Smooth muscle cell (in vitro differentiated cells): ENCODE measurements at regions not wholly inside any gene's neighbourhood (a gene's known extent, or its start where the extent isn't known, plus 50 kb on each side); places are given as distances from the start of the nearest gene placed in this dataset.

ENCODE experiments used
- DNase-seq: peaks from one replicate; lab custom pipeline; 2025; ENCODE audit not compliant: unreplicated experiment; lab: John Stamatoyannopoulos, UW
- H2AFZ ChIP-seq: fragments of 200-600 bp; sonication (generic); 2 replicates; pipeline ENCODE4 v1.6.0; 2016; ENCODE audit warnings: antibody characterized with exemption, low read depth, mild to moderate bottlenecking
- H3F3A ChIP-seq: fragments of 200-600 bp; sonication (generic); 2 replicates; pipeline ENCODE4 v1.6.0; 2017; ENCODE audit warnings: antibody characterized with exemption, low read depth
- H3K27ac ChIP-seq: fragments of 200-600 bp; sonication (generic); 2 replicates; pipeline ENCODE4 v1.5.1; 2016; ENCODE audit warnings: low read depth, mild to moderate bottlenecking
- H3K27me3 ChIP-seq: fragments of 200-600 bp; sonication (generic); 2 replicates; pipeline ENCODE4 v1.6.1; 2016; ENCODE audit warnings: low read depth, mild to moderate bottlenecking
- H3K36me3 ChIP-seq: fragments of 200-600 bp; sonication (generic); 2 replicates; pipeline ENCODE4 v1.5.1; 2016; ENCODE audit warnings: low read depth
- H3K4me1 ChIP-seq: fragments of 200-600 bp; sonication (generic); 2 replicates; pipeline ENCODE4 v1.5.1; 2016; ENCODE audit warnings: low read depth
- H3K4me2 ChIP-seq: fragments of 200-600 bp; sonication (generic); 2 replicates; pipeline ENCODE4 v1.6.0; 2016; ENCODE audit warnings: mild to moderate bottlenecking
- H3K4me3 ChIP-seq: fragments of 200-600 bp; sonication (generic); 2 replicates; pipeline ENCODE4 v1.5.1; 2016; ENCODE audit warnings: mild to moderate bottlenecking
- H3K79me2 ChIP-seq: fragments of 200-600 bp; sonication (generic); 2 replicates; pipeline ENCODE4 v1.6.0; 2016; ENCODE audit warnings: low read depth, mild to moderate bottlenecking
- H3K9ac ChIP-seq: fragments of 200-600 bp; sonication (generic); 2 replicates; pipeline ENCODE4 v1.6.0; 2016; ENCODE audit warnings: low read depth
- H3K9me3 ChIP-seq: fragments of 200-600 bp; sonication (generic); replicated peaks from 2 replicates; pipeline ENCODE4 v1.5.1; 2016; ENCODE audit warnings: low read depth
- H4K20me1 ChIP-seq: fragments of 200-600 bp; sonication (generic); 2 replicates; pipeline ENCODE4 v1.6.0; 2016; ENCODE audit warnings: low read depth
- CTCF ChIP-seq: fragments of 200-600 bp; sonication (generic); IDR thresholded peaks from 2 replicates; pipeline ENCODE4 v1.5.1; 2017; ENCODE audit warnings: borderline replicate concordance, mild to moderate bottlenecking, antibody characterized with exemption; ENCODE audit not compliant: insufficient read depth, poor library complexity, severe bottlenecking
- WGBS: methylation state at CpG from one replicate; pipeline ENCODE4 v1.1.7; 2016; ENCODE audit warnings: low lambda C conversion rate; 5-methylcytosine and 5-hydroxymethylcytosine counted together

GRCh38 chr14:23727566-23728335, 91.6 kb downstream of the DHRS2 start:
- Histone ChIP-seq H3K4me2 (no peak overlapping the region), H3K79me2 (no peaks in the 10 kb centered on the region), H3K4me3 (no peak overlapping the region), H4K20me1 (no peaks in the 10 kb centered on the region), H3K9me3 (no peaks in the 10 kb centered on the region), H2AFZ (no peak overlapping the region), H3K27ac (no peak overlapping the region), H3K36me3 (no peaks in the 10 kb centered on the region), H3K9ac (no peak overlapping the region), H3K4me1 (no peaks in the 10 kb centered on the region), H3F3A (no peaks in the 10 kb centered on the region), H3K27me3 (no peaks in the 10 kb centered on the region)
- 73% methylated on average over 5 of the region's 5 CpGs for WGBS
- DNase-seq: no peak
- TF ChIP-seq CTCF: peak; percentile 16

GRCh38 chr14:23728791-23729190, 92.6 kb downstream of the DHRS2 start:
- no peaks in the 10 kb centered on the region for H3F3A ChIP-seq
- H3K4me1 ChIP-seq: no peaks in the 10 kb centered on the region
- H3K79me2 ChIP-seq: no peaks in the 10 kb centered on the region
- no peaks in the 10 kb centered on the region for H3K36me3 ChIP-seq
- DNase-seq: no peak
- H3K27me3 ChIP-seq: no peaks in the 10 kb centered on the region
- H3K9ac ChIP-seq: no peak overlapping the region
- no peak overlapping the region for H3K27ac ChIP-seq
- WGBS: 73% methylated on average over 4 of the region's 4 CpGs
- H2AFZ ChIP-seq: no peak overlapping the region
- H3K9me3 ChIP-seq: no peaks in the 10 kb centered on the region
- no peak for TF ChIP-seq CTCF
- H3K4me3 ChIP-seq: no peak overlapping the region
- no peak overlapping the region for H3K4me2 ChIP-seq
- H4K20me1 ChIP-seq: no peaks in the 10 kb centered on the region

GRCh38 chr14:23729720-23730387, 93.7 kb downstream of the DHRS2 start:
- no peak overlapping the region for H3K4me3 ChIP-seq
- H2AFZ ChIP-seq: no peak overlapping the region
- no peaks in the 10 kb centered on the region for H3K27me3 ChIP-seq
- no peaks in the 10 kb centered on the region for H3K4me1 ChIP-seq
- no peaks in the 10 kb centered on the region for H3K79me2 ChIP-seq
- no peaks in the 10 kb centered on the region for H3K9me3 ChIP-seq
- no peak for DNase-seq
- no peak for TF ChIP-seq CTCF
- H4K20me1 ChIP-seq: no peaks in the 10 kb centered on the region
- no peak overlapping the region for H3K4me2 ChIP-seq
- WGBS: 74% methylated on average over 8 of the region's 8 CpGs
- no peak overlapping the region for H3K9ac ChIP-seq
- H3K27ac ChIP-seq: no peak overlapping the region
- no peaks in the 10 kb centered on the region for H3K36me3 ChIP-seq
- no peaks in the 10 kb centered on the region for H3F3A ChIP-seq
